ENCODE measurements at regions not wholly inside any gene's neighbourhood (a gene's known extent, or its start where the extent isn't known, plus 50 kb on each side); places are given as distances from the start of the nearest gene placed in this dataset.

- no peaks in the 10 kb centered on the region for H3K36me3 ChIP-seq (replicated peaks; ENCODE audit: insufficient read depth, low read length)
- no peaks in the 10 kb centered on the region for H4K20me1 ChIP-seq (ENCODE audit: insufficient read depth, low read length)
Measured at GRCh38 chr9:129404621-129405020, 216.3 kb downstream of the C9orf50 start.

GRCh38 chr9:129403779-129404620 is 216.9 kb downstream of the C9orf50 start:
- Histone ChIP-seq H3K4me2 (ENCODE audit: low read depth, low read length) (no peak overlapping the region), H3K4me1 (ENCODE audit: low read length) (peaks cover 24% of the 10 kb centered on the region)
- TF ChIP-seq CTCF (IDR thresholded peaks at IDR 0.05; ENCODE audit: low read length) (no peak), EZH2phosphoT487 (IDR thresholded peaks at IDR 0.05; ENCODE audit: low read length) (no peak), EZH2 (optimal IDR thresholded peaks at IDR 0.05; ENCODE audit: low read depth, low read length) (no peak)

More at GRCh38 chr9:129404621-129405020, 216.3 kb downstream of the C9orf50 start:
- H3K4me2 ChIP-seq (ENCODE audit: low read depth, low read length), result no peak overlapping the region
- H3K79me2 ChIP-seq (ENCODE audit: low read length), result no peaks in the 10 kb centered on the region
- peaks cover 9% of the 10 kb centered on the region for H3K27me3 ChIP-seq (replicated peaks; ENCODE audit: insufficient read depth, low read length)
- TF ChIP-seq CTCF (IDR thresholded peaks at IDR 0.05; ENCODE audit: low read length) (no peak), EZH2phosphoT487 (IDR thresholded peaks at IDR 0.05; ENCODE audit: low read length) (no peak), EZH2 (optimal IDR thresholded peaks at IDR 0.05; ENCODE audit: low read depth, low read length) (no peak)
- H2AFZ ChIP-seq (ENCODE audit: low read length), result no peak overlapping the region
- peaks cover 28% of the 10 kb centered on the region for H3K4me1 ChIP-seq (ENCODE audit: low read length)
- no peaks in the 10 kb centered on the region for H3K9me2 ChIP-seq (replicated peaks; ENCODE audit: insufficient read depth, low read length)
- no peak overlapping the region for H3K9ac ChIP-seq (ENCODE audit: low read length)
- no peaks in the 10 kb centered on the region for H3K9me3 ChIP-seq (replicated peaks; ENCODE audit: insufficient read depth, low read length)
- H3K4me3 ChIP-seq (ENCODE audit: low read length), result no peak overlapping the region
- H3K27ac ChIP-seq (ENCODE audit: low read length), result no peak overlapping the region
- no peak for DNase-seq
- no peaks in the 10 kb centered on the region for H3F3A ChIP-seq (ENCODE audit: insufficient read depth, low read length)

GRCh38 chr9:129402931-129403778 is 217.7 kb downstream of the C9orf50 start:
- Histone ChIP-seq H3K4me2 (ENCODE audit: low read depth, low read length) (no peak overlapping the region), H3K9ac (ENCODE audit: low read length) (no peak overlapping the region), H3K4me1 (ENCODE audit: low read length) (peaks cover 15% of the 10 kb centered on the region), H3K9me3 (replicated peaks; ENCODE audit: insufficient read depth, low read length) (no peaks in the 10 kb centered on the region), H3F3A (ENCODE audit: insufficient read depth, low read length) (no peaks in the 10 kb centered on the region), H4K20me1 (ENCODE audit: insufficient read depth, low read length) (no peaks in the 10 kb centered on the region), H3K4me3 (ENCODE audit: low read length) (no peak overlapping the region), H3K9me2 (replicated peaks; ENCODE audit: insufficient read depth, low read length) (no peaks in the 10 kb centered on the region), H3K27ac (ENCODE audit: low read length) (no peak overlapping the region), H3K79me2 (ENCODE audit: low read length) (no peaks in the 10 kb centered on the region), H3K36me3 (replicated peaks; ENCODE audit: insufficient read depth, low read length) (no peaks in the 10 kb centered on the region), H3K27me3 (replicated peaks; ENCODE audit: insufficient read depth, low read length) (peaks cover 19% of the 10 kb centered on the region), H2AFZ (ENCODE audit: low read length) (no peak overlapping the region)
- DNase-seq, result no peak
- TF ChIP-seq EZH2phosphoT487 (IDR thresholded peaks at IDR 0.05; ENCODE audit: low read length), result no peak
- no peak for TF ChIP-seq CTCF (IDR thresholded peaks at IDR 0.05; ENCODE audit: low read length)
- no peak for TF ChIP-seq EZH2 (optimal IDR thresholded peaks at IDR 0.05; ENCODE audit: low read depth, low read length)

More at GRCh38 chr9:129403779-129404620, 216.9 kb downstream of the C9orf50 start:
- H3K27me3 ChIP-seq (replicated peaks; ENCODE audit: insufficient read depth, low read length), result peaks cover 13% of the 10 kb centered on the region
- H3K9me2 ChIP-seq (replicated peaks; ENCODE audit: insufficient read depth, low read length), result no peaks in the 10 kb centered on the region
- H3K79me2 ChIP-seq (ENCODE audit: low read length), result no peaks in the 10 kb centered on the region
- no peaks in the 10 kb centered on the region for H3K36me3 ChIP-seq (replicated peaks; ENCODE audit: insufficient read depth, low read length)
- no peak overlapping the region for H3K9ac ChIP-seq (ENCODE audit: low read length)
- no peak overlapping the region for H3K4me3 ChIP-seq (ENCODE audit: low read length)
- no peak for DNase-seq
- H2AFZ ChIP-seq (ENCODE audit: low read length), result no peak overlapping the region
- H3K27ac ChIP-seq (ENCODE audit: low read length), result no peak overlapping the region
- H4K20me1 ChIP-seq (ENCODE audit: insufficient read depth, low read length), result no peaks in the 10 kb centered on the region
- H3F3A ChIP-seq (ENCODE audit: insufficient read depth, low read length), result no peaks in the 10 kb centered on the region
- H3K9me3 ChIP-seq (replicated peaks; ENCODE audit: insufficient read depth, low read length), result no peaks in the 10 kb centered on the region

All from MM.1S (cell line).